ENCODE measurements at regions not wholly inside any gene's neighbourhood (a gene's known extent, or its start where the extent isn't known, plus 50 kb on each side); places are given as distances from the start of the nearest gene placed in this dataset.

DNA sequence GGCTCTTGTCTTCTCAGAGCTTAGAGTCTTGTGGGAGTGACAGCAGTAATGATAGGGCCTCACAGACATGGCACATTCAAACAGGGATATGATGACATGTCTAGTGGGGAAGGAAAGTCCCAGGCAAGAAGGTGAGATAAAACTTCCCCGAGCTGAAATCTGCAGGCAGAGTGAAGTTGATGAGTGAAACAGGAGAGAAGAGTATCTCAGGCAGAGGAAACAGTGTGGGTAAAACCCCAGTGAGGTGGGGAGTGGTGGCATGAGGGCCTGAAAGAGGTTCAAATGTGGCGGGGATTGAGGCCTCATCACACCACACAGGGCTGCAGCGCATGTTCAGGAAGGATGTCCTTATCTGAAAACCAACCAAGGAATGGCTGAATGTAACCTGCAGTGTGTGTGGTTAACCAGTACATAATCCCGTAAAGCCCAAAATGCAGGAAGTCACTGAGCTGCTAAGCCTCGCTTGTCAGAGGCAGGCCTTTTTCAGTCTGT, 153.8 kb upstream of the E2F8 start:
- no peak for TF ChIP-seq EZH2 (IDR thresholded peaks at IDR 0.05; ENCODE audit: borderline replicate concordance, low read depth, low read length, poor library complexity, severe bottlenecking)
- TF ChIP-seq, protein P1, sequence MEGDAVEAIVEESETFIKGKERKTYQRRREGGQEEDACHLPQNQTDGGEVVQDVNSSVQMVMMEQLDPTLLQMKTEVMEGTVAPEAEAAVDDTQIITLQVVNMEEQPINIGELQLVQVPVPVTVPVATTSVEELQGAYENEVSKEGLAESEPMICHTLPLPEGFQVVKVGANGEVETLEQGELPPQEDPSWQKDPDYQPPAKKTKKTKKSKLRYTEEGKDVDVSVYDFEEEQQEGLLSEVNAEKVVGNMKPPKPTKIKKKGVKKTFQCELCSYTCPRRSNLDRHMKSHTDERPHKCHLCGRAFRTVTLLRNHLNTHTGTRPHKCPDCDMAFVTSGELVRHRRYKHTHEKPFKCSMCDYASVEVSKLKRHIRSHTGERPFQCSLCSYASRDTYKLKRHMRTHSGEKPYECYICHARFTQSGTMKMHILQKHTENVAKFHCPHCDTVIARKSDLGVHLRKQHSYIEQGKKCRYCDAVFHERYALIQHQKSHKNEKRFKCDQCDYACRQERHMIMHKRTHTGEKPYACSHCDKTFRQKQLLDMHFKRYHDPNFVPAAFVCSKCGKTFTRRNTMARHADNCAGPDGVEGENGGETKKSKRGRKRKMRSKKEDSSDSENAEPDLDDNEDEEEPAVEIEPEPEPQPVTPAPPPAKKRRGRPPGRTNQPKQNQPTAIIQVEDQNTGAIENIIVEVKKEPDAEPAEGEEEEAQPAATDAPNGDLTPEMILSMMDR (conservative IDR thresholded peaks at IDR 0.05; ENCODE audit: low read depth, low read length): no peak
- Histone ChIP-seq H3K27ac (ENCODE audit: low read depth, low read length, poor library complexity, severe bottlenecking) (no peak overlapping the region), H3K4me3 (ENCODE audit: low read depth, low read length, poor library complexity, severe bottlenecking) (no peak overlapping the region), H3K9me3 (ENCODE audit: low read depth, low read length, poor library complexity, severe bottlenecking) (no peaks in the 10 kb centered on the region), H3K27me3 (replicated peaks; ENCODE audit: insufficient read depth, low read depth, low read length, poor library complexity) (no peaks in the 10 kb centered on the region), H3K4me1 (ENCODE audit: insufficient read depth, low read length, poor library complexity, severe bottlenecking) (no peaks in the 10 kb centered on the region), H3K36me3 (ENCODE audit: insufficient read depth, low read length, poor library complexity, severe bottlenecking) (no peaks in the 10 kb centered on the region)
- ChIA-PET CTCF (no interaction called here), POLR2A (ENCODE audit: low non-redundant PET) (no interaction called here)
- intact Hi-C loops (cut with micrococcal nuclease; ENCODE audit: unreplicated experiment): no loop called here
- no peak for DNase-seq (ENCODE audit: low spot score)
- no TSS peak for BruUV-seq (replicated peaks)

DNA sequence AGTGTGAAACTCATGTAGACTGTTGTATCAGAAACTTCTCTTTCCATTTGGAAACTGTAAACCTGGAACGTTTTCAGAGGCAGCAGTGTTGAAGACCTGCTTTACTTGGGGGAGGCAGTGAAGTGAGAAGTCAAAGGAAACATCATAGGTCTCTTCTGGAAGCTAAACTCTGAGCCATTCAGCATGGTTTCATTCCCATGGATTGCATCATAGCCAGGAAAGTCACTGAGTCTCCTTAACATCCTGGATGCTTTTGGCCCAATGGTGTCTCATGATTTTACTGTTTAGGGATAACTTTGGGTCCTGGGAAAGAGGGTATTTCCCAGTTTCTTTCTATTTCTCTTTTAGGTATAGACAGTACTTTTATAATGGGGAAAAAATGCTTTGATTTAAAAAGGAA, 153.2 kb upstream of the E2F8 start:
- no peaks in the 10 kb centered on the region for H3K4me1 ChIP-seq (ENCODE audit: insufficient read depth, low read length, poor library complexity, severe bottlenecking)
- no peak overlapping the region for H3K27ac ChIP-seq (ENCODE audit: low read depth, low read length, poor library complexity, severe bottlenecking)
- H3K36me3 ChIP-seq (ENCODE audit: insufficient read depth, low read length, poor library complexity, severe bottlenecking): no peaks in the 10 kb centered on the region
- no peak for TF ChIP-seq EZH2 (IDR thresholded peaks at IDR 0.05; ENCODE audit: borderline replicate concordance, low read depth, low read length, poor library complexity, severe bottlenecking)
- TF ChIP-seq, protein P1 (conservative IDR thresholded peaks at IDR 0.05; ENCODE audit: low read depth, low read length): no peak
- H3K4me3 ChIP-seq (ENCODE audit: low read depth, low read length, poor library complexity, severe bottlenecking): no peak overlapping the region
- DNase-seq (ENCODE audit: low spot score): no peak
- H3K9me3 ChIP-seq (ENCODE audit: low read depth, low read length, poor library complexity, severe bottlenecking): no peaks in the 10 kb centered on the region
- ChIA-PET POLR2A (ENCODE audit: low non-redundant PET) (no interaction called here), CTCF (no interaction called here)
- intact Hi-C loops (cut with micrococcal nuclease; ENCODE audit: unreplicated experiment): no loop called here
- no peaks in the 10 kb centered on the region for H3K27me3 ChIP-seq (replicated peaks; ENCODE audit: insufficient read depth, low read depth, low read length, poor library complexity)
- no TSS peak for BruUV-seq (replicated peaks)

DNA sequence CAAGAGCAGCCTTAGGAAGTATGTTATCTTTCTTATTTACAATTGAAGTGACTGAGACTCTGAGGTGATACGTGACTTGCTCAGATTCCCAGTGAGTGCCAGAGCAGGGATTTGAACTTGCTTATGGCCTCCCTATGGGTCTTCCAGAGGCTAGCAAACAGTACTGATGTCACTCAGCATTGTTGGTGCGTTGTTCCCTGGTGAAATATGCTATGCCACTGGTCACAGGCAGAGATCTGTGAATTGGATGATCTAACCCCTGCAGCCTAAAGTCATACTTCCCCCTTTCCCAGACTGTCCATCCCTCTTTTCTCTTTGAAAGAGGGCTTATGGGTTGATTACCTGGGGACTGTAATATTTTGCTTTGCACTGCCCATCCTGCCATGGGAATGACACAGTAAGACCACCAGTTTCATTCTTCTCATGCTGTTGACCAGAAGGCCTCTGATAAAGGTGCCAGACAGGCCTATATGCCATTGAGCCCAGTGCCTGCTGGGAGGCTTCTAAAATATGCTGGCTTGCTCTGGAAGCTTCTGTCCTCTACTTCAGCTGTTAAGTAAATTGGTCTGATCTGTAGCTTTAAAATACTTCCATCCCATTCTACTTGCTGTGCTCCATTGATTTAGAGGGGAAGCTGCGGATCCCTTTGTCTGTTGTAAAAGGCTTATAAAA, 152.2 kb upstream of the E2F8 start:
- TF ChIP-seq EZH2 (IDR thresholded peaks at IDR 0.05; ENCODE audit: borderline replicate concordance, low read depth, low read length, poor library complexity, severe bottlenecking): no peak
- TF ChIP-seq, protein P1 (conservative IDR thresholded peaks at IDR 0.05; ENCODE audit: low read depth, low read length): no peak
- Histone ChIP-seq H3K4me3 (ENCODE audit: low read depth, low read length, poor library complexity, severe bottlenecking) (no peak overlapping the region), H3K27ac (ENCODE audit: low read depth, low read length, poor library complexity, severe bottlenecking) (no peak overlapping the region), H3K9me3 (ENCODE audit: low read depth, low read length, poor library complexity, severe bottlenecking) (no peaks in the 10 kb centered on the region), H3K4me1 (ENCODE audit: insufficient read depth, low read length, poor library complexity, severe bottlenecking) (no peaks in the 10 kb centered on the region), H3K36me3 (ENCODE audit: insufficient read depth, low read length, poor library complexity, severe bottlenecking) (no peaks in the 10 kb centered on the region), H3K27me3 (replicated peaks; ENCODE audit: insufficient read depth, low read depth, low read length, poor library complexity) (no peaks in the 10 kb centered on the region)
- ChIA-PET CTCF (no interaction called here), POLR2A (ENCODE audit: low non-redundant PET) (no interaction called here)
- DNase-seq (ENCODE audit: low spot score): no peak
- BruUV-seq (replicated peaks): no TSS peak
- intact Hi-C loops (cut with micrococcal nuclease; ENCODE audit: unreplicated experiment): no loop called here

All from A673 (cell line).